HG03558 (cell line): ENCODE measurements at regions not wholly inside any gene's neighbourhood (a gene's known extent, or its start where the extent isn't known, plus 50 kb on each side); places are given as distances from the start of the nearest gene placed in this dataset.
"Not testable (repeated sequence)": the region's sequence is repeated elsewhere in the genome, so short reads cannot be mapped to it uniquely, and the experiment has no call there.

Experiments
- ATAC-seq: cut with Tn5 transposase; IDR thresholded peaks from one replicate; pipeline ENCODE4 v1.9.1; 2021; ENCODE audit warnings: moderate number of reproducible peaks; ENCODE audit not compliant: unreplicated experiment; ENCODE audit errors: extremely low read depth

- not testable (repeated sequence) for ATAC-seq
Observed at GRCh38 chr18:1521588-1522248, 617.0 kb downstream of the ADCYAP1 start.

- no peak for ATAC-seq
Observed at GRCh38 chr18:1522249-1522615, 617.6 kb downstream of the ADCYAP1 start.

- no peak for ATAC-seq
Observed at GRCh38 chr18:1526991-1527390, 622.3 kb downstream of the ADCYAP1 start.

GRCh38 chr18:1527805-1528204 is 623.1 kb downstream of the ADCYAP1 start:
- no peak for ATAC-seq

GRCh38 chr18:1528447-1528846 is 623.8 kb downstream of the ADCYAP1 start:
- no peak for ATAC-seq

GRCh38 chr18:1528964-1529509 is 624.4 kb downstream of the ADCYAP1 start:
- ATAC-seq: no peak

GRCh38 chr18:1530650-1531049 is 626.0 kb downstream of the ADCYAP1 start:
- no peak for ATAC-seq

- no peak for ATAC-seq
Observed at GRCh38 chr18:1539276-1539675, 634.6 kb downstream of the ADCYAP1 start.

GRCh38 chr18:1541478-1541877 is 636.8 kb downstream of the ADCYAP1 start:
- no peak for ATAC-seq

GRCh38 chr18:1542230-1542774 is 637.6 kb downstream of the ADCYAP1 start:
- no peak for ATAC-seq

GRCh38 chr18:1544016-1544415 is 639.3 kb downstream of the ADCYAP1 start:
- no peak for ATAC-seq

GRCh38 chr18:1557711-1558110 is 653.0 kb downstream of the ADCYAP1 start:
- not testable (repeated sequence) for ATAC-seq

- no peak for ATAC-seq
Observed at GRCh38 chr18:1559563-1559962, 654.9 kb downstream of the ADCYAP1 start.

- ATAC-seq: no peak
Observed at GRCh38 chr18:1564793-1565192, 660.1 kb downstream of the ADCYAP1 start.

- no peak for ATAC-seq
Observed at GRCh38 chr18:1571206-1571605, 666.5 kb downstream of the ADCYAP1 start.

GRCh38 chr18:1573732-1574131 is 669.1 kb downstream of the ADCYAP1 start:
- no peak for ATAC-seq

- no peak for ATAC-seq
Observed at GRCh38 chr18:1575084-1575483, 670.4 kb downstream of the ADCYAP1 start.

- ATAC-seq: no peak
Observed at GRCh38 chr18:1578505-1578904, 673.8 kb downstream of the ADCYAP1 start.

- no peak for ATAC-seq
Observed at GRCh38 chr18:1581581-1581980, 676.9 kb downstream of the ADCYAP1 start.

GRCh38 chr18:1585881-1586488 is 681.3 kb downstream of the ADCYAP1 start:
- peak; percentile 63 for ATAC-seq

- ATAC-seq: no peak
Observed at GRCh38 chr18:1593091-1593490, 688.4 kb downstream of the ADCYAP1 start.

GRCh38 chr18:1595195-1595594 is 690.5 kb downstream of the ADCYAP1 start:
- ATAC-seq: no peak
